ENCODE measurements at regions not wholly inside any gene's neighbourhood (a gene's known extent, or its start where the extent isn't known, plus 50 kb on each side); places are given as distances from the start of the nearest gene placed in this dataset.

GRCh38 chr20:50359607-50360217, 150.5 kb upstream of the PTPN1 start:
- FAIRE-seq = no peak
- BruUV-seq (replicated peaks) = no TSS peak
- Histone ChIP-seq H3K4me1 (replicated peaks in 1 of 2; ENCODE audit: control insufficient read depth in 2 of 2, insufficient read depth in 2 of 2, low read length in 2 of 2) (peaks cover 6 to 9% of the 10 kb centered on the region in 2 experiments; a peak in 4 of 5 replicates), H3K36me3 (ENCODE audit: control insufficient read depth, insufficient read depth, low read length) (no peaks in the 10 kb centered on the region), H3K4me2 (ENCODE audit: insufficient read depth, low read length) (no peak overlapping the region), H3K4me3 (no peak overlapping the region), H4K20me1 (replicated peaks; ENCODE audit: control insufficient read depth, insufficient read depth, low read length) (0 out of 2 replicates have a peak, but pooled peaks cover 3% of the 10 kb centered on the region), H3K9me3 (replicated peaks; ENCODE audit: control insufficient read depth, insufficient read depth, low read depth, low read length) (no peaks in the 10 kb centered on the region), H3K79me2 (ENCODE audit: control insufficient read depth, insufficient read depth, low read length) (no peaks in the 10 kb centered on the region), H3K27me3 (ENCODE audit: control insufficient read depth in 2 of 2, insufficient read depth in 2 of 2, low read length in 2 of 2) (no peaks in the 10 kb centered on the region; a peak in 1 of 5 replicates), H2AFZ (ENCODE audit: low read depth, low read length) (no peak overlapping the region), H3K9me1 (ENCODE audit: control insufficient read depth, insufficient read depth, low read length) (no peaks in the 10 kb centered on the region), H3K27ac (ENCODE audit: extremely low read depth, low read depth, low read length) (no peak overlapping the region), H3K9ac (ENCODE audit: insufficient read depth in 1 of 2, low read depth in 2 of 2, low read length in 2 of 2) (peak overlapping the region in 1 of 2 experiments; percentile 57; a peak in 1 of 4 replicates)
- DNase-seq (ENCODE audit: extremely low read depth in 1 of 4, low spot score in 3 of 4) = no peak
- TF ChIP-seq MBD1 (CRISPR knock-in tag; IDR thresholded peaks at IDR 0.05) (no peak), LEF1 (IDR thresholded peaks at IDR 0.05) (no peak), OTX1 (CRISPR knock-in tag; IDR thresholded peaks at IDR 0.05) (no peak), POLR2B (IDR thresholded peaks at IDR 0.05; ENCODE audit: low read depth, partially characterized antibody) (no peak), EGR1 (conservative IDR thresholded peaks at IDR 0.05) (peak; percentile 55)
- intact Hi-C loops (cut with micrococcal nuclease) = no loop called here
- in situ Hi-C loops (cut with MboI) = no loop called here
- WGBS (ENCODE audit: insufficient coverage, low coverage, missing lambda C conversion rate) = 16% methylated on average over 8 of the region's 8 CpGs
- ATAC-seq = no peak
- CTCF ChIA-PET (ENCODE audit: low intra/inter-chr PET ratio) = no interaction called here
- POLR2A ChIA-PET = interaction anchor here (0.6 to 1.1 kb wide), 2 partner anchors 9 to 14 kb away, joined by 3 read pairs; no protein-coding TSS in a partner anchor

All from K562 (cell line).